AG04449 (cell line): ENCODE measurements at regions not wholly inside any gene's neighbourhood (a gene's known extent, or its start where the extent isn't known, plus 50 kb on each side); places are given as distances from the start of the nearest gene placed in this dataset.

Source experiments
- CTCF ChIA-PET: fragments of 350-600 bp; formaldehyde crosslinking; extraction: SDS; loops from one replicate; lab custom pipeline; 2021; ENCODE audit warnings: antibody characterized with exemption; lab: Yijun Ruan, JAX
- POLR2A ChIA-PET: fragments of 400-600, 350-600 bp; formaldehyde crosslinking; extraction: SDS; loops from one replicate; lab custom pipeline; 2020; ENCODE audit warnings: antibody characterized with exemption, inconsistent platforms; lab: Yijun Ruan, JAX
- DNase-seq: peaks from one replicate; pipeline ENCODE4 v3.0.0-alpha.2; 2010; ENCODE audit warnings: low read depth, low spot score
- H3K4me3 ChIP-seq: 2 replicates; pipeline ENCODE4 v1.5.1; 2011; ENCODE audit warnings: low read depth, mild to moderate bottlenecking, control low read depth, low read length
- TF ChIP-seq, protein P1 (sequence below): IDR thresholded peaks from one replicate; pipeline ENCODE4 v1.5.1; 2011; ENCODE audit warnings: mild to moderate bottlenecking, moderate library complexity, low read length, control low read depth, inconsistent platforms; ENCODE audit not compliant: insufficient read depth; ENCODE audit errors: missing control alignments

DNA sequence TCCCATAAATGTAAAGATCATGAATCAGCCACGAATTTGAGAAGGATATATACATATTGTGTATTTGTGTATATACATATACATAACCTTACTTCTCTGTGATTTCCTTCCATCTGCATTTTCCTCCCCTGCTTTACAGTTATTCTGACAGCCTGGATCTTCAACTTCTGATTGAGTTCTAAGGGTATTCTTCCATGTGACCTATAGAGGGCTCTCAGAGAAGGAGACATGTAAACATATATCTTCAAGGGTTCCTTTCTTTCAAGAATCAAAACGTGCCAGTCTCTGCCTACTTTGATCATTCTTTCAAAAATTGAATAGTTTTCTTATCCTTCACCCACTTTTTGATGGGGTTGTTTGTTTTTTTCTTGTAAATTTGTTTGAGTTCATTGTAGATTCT is 453.7 kb upstream of the POT1 start:
- no peak for DNase-seq
- ChIA-PET CTCF (no interaction called here), POLR2A (no interaction called here)
- TF ChIP-seq, protein P1, sequence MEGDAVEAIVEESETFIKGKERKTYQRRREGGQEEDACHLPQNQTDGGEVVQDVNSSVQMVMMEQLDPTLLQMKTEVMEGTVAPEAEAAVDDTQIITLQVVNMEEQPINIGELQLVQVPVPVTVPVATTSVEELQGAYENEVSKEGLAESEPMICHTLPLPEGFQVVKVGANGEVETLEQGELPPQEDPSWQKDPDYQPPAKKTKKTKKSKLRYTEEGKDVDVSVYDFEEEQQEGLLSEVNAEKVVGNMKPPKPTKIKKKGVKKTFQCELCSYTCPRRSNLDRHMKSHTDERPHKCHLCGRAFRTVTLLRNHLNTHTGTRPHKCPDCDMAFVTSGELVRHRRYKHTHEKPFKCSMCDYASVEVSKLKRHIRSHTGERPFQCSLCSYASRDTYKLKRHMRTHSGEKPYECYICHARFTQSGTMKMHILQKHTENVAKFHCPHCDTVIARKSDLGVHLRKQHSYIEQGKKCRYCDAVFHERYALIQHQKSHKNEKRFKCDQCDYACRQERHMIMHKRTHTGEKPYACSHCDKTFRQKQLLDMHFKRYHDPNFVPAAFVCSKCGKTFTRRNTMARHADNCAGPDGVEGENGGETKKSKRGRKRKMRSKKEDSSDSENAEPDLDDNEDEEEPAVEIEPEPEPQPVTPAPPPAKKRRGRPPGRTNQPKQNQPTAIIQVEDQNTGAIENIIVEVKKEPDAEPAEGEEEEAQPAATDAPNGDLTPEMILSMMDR, result no peak
- no peak overlapping the region for H3K4me3 ChIP-seq

DNA sequence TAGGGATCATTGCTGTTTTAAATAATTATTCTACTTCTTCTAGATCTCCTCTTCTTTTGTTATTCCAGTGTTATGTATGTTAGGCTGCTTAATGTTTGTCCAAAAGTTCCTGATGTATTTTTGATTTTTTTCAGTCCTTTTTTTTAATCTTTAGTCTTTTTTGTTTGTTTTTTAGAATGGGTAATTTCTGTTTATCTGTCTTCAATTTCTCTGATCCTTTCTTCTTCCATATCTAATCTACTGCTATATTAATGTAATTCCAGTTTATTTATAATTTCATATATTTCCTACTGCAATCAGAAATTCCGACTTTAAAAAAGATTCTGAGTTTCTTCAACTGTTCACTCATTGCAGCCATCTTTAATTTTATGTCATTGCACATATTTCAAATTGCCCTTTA is 452.8 kb upstream of the POT1 start:
- no peak for DNase-seq
- no peak overlapping the region for H3K4me3 ChIP-seq
- ChIA-PET POLR2A (no interaction called here), CTCF (no interaction called here)
- TF ChIP-seq, protein P1, result no peak

DNA sequence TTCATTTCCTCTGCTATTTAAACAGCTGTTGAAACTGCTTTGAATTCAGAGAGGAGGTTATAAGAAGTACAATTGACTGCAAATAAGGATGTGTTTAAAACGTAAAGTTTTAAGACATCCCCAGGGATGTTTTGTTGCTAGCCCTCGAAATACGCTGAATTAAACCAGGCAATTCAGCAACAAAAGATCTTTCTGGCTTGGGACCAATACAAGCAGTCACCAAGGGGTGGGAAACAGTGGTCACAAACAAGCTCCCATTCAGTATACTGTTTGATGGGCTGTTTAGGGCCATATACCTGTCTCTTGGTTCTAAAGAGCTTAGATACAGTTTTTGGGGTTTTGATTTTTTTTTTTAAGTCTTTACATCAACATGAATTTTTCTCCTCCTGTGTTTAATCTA is 446.3 kb upstream of the POT1 start:
- CTCF ChIA-PET, result no interaction called here
- TF ChIP-seq, protein P1, result no peak
- POLR2A ChIA-PET, result no interaction called here
- no peak overlapping the region for H3K4me3 ChIP-seq
- DNase-seq, result no peak

DNA sequence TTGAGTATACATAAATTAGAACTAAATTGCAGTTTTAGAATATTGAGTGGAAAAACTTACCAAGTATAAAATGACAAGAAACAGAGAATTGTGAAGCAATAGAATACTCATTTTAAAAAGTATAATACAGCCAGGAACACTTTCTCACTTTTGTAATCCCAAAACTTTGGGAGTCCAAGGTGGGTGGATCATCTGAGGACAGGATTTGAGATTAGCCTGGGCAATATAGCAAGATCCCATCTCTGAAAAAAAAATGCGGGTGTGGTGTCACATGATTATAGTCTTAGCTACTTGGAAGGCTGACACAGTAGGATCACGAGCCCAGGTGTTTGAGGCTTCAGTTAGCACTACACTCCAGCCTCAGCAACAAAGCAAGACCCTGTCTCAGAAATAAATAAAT is 440.9 kb upstream of the POT1 start:
- ChIA-PET CTCF (no interaction called here), POLR2A (no interaction called here)
- H3K4me3 ChIP-seq, result no peak overlapping the region
- no peak for DNase-seq
- TF ChIP-seq, protein P1, result no peak

DNA sequence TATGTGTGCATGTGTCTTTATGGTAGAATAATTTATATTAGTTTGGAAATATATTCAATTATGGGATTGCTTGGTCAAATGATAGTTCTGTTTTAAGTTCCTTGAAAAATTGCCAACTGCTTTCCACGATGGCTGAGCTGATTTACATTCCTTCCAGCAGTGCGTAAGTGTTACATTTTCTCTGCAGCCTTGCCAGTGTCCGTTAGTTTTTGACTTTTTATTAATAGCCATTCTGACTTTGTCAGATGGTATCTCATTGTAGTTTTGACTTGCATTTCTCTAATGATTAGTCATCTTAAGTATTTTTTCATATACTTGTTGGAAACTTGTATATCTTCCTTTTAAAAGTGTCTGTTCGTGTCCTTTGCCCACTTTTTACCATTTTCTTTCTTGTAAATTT is 434.2 kb upstream of the POT1 start:
- TF ChIP-seq, protein P1, result no peak
- POLR2A ChIA-PET, result no interaction called here
- DNase-seq, result no peak
- no peak overlapping the region for H3K4me3 ChIP-seq
- CTCF ChIA-PET, result no interaction called here

DNA sequence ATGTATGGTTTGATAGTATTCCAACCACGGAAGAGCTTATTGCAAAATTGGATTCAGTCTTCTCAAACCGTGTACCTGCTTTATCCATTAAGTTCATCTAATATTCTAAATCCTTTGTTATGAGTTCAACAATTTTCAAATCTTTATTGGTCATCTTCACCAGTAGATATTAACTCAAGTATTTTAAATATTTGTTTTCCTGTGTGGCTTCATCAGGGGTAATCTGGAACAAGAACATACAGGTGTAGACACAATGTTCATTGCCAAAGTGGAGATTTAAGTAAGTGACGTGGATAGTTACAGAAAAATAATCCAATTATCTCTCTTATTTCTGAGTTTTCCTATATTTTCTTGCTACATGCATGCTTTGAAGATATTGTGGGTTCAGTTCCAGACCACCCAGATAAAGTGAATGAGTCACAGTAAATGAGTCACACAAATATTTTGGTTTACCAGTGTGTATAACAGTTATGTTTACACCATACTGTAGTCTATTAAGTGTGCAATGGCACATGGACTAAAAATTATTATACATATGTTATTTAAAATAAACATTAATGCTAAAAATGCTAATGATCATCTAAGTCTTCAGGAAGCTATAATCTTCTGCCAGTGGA is 429.0 kb upstream of the POT1 start:
- DNase-seq, result no peak
- TF ChIP-seq, protein P1, result no peak
- POLR2A ChIA-PET, result no interaction called here
- H3K4me3 ChIP-seq, result no peak overlapping the region
- CTCF ChIA-PET, result no interaction called here
